ENCODE measurements at regions not wholly inside any gene's neighbourhood (a gene's known extent, or its start where the extent isn't known, plus 50 kb on each side); places are given as distances from the start of the nearest gene placed in this dataset.

DNA sequence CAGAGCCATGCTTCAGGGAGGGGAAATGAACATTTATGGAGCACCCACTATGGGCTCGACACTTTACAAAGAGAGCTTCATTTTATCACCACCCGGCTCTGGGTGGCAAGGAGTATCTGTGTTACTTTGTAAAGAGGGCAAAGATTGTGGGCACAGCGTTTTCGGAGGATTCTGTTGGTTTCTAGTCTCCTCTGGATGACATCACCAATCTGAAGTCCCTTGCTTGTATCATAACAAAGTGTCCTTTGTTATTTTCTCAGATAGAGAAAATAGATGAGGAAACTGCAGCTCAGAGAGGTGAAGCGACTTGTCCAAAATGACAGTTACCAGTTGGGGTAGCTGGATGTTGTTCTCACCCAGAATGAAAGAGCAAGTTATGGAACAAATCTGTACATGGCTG is 162.8 kb downstream of the GLI2 start:
- no peak for TF ChIP-seq TEAD4 (IDR thresholded peaks at IDR 0.05)
- TF ChIP-seq MAX (IDR thresholded peaks at IDR 0.05): no peak
- TF ChIP-seq CEBPB (IDR thresholded peaks at IDR 0.05): no peak
- no peak for TF ChIP-seq EGR1 (IDR thresholded peaks at IDR 0.05)
